HT-29 (cell line): ENCODE measurements at regions not wholly inside any gene's neighbourhood (a gene's known extent, or its start where the extent isn't known, plus 50 kb on each side); places are given as distances from the start of the nearest gene placed in this dataset.
"Not testable (repeated sequence)": the region's sequence is repeated elsewhere in the genome, so short reads cannot be mapped to it uniquely, and the experiment has no call there.

ENCODE experiments used
- DNase-seq: peaks from one replicate; pipeline ENCODE4 v3.0.0-alpha.2; 2015; ENCODE audit warnings: low spot score

DNA sequence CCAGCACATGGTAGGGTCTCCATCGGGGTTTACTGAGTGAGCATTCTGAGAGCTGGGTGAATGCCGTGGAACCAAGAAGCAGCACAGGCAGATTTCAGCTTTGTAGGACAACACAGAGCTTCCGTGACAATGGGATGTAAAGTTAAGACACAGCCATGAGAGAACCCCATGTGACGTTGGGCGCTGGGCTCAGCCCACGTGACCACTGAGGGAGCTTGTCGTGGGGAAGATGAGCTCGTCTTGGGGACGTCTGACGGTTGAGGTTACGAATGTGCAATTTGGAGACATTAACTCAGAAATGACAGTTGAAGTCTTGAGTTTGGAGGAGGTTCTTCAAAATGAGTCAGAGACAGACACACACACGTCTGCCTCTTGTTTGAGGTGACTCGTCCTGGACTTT is 51.5 kb upstream of the MUC20 start:
- not testable (repeated sequence) for DNase-seq

DNA sequence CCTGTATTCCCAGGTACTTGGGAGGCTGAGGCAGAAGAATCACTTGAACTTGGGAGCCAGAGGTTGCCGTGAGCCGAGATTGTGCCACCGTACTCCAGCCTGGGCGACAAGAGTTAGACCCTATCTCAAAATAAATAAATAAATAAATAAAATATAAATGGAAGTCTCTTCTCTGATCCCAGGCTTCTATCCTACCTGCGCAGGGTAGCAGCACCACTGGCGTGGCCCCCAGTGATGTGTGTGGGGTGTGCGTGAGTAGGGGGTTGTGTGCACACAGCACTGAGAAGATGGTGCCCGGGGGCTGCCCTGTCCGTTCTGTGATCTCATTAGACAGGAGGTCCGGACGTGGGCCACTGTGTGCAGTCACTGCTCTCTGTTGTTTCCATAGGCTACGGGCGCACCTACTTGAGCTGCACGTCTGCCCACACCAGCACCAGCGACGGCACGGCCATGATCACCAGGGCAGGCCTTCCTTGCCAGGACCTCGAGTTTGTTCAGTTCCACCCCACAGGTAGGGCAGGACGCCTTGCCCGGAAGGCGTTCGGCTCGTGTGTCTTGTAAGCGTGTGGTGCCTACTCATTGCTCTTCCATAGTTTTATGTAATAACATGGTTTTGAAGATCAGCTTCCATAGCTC is 52.5 kb upstream of the MUC20 start:
- DNase-seq, result not testable (repeated sequence)

DNA sequence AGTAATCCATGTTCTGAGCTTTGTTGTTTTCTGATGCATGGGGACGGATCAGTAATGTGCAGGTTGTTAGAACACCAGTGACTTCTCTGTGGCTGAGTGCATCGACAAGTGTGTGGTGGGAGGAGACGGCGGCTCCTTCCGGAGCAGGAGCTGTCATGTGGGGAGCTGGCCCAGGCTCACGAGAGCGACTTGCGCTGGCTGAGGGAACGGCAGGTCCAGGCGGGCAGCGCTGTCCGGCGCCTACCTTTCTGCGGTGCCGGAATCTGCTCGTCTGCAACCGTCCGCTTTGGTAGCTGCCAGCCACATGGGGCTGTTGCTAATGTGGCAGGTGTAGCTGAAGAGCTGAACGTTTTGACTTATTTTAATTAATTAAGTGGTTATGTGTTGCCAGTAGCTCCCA is 55.5 kb upstream of the MUC20 start:
- not testable (repeated sequence) for DNase-seq

DNA sequence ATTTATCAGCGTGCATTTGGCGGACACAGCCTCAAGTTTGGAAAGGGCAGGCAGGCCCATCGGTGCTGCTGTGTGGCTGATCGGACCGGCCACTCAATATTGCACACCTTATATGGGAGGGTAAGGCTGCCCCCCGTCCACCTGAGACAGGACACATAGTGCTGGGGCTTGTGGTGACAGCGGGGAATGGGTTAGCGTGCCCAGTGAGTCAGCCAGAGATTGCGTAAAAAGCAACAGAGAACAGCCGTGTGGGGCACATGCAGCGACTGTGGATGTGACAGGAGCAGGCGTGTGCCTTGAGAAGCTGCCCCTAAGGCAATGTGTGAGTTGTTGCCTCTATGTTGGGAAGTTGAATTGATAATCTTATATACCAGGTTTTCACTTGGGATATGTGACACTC is 56.6 kb upstream of the MUC20 start:
- not testable (repeated sequence) for DNase-seq

DNA sequence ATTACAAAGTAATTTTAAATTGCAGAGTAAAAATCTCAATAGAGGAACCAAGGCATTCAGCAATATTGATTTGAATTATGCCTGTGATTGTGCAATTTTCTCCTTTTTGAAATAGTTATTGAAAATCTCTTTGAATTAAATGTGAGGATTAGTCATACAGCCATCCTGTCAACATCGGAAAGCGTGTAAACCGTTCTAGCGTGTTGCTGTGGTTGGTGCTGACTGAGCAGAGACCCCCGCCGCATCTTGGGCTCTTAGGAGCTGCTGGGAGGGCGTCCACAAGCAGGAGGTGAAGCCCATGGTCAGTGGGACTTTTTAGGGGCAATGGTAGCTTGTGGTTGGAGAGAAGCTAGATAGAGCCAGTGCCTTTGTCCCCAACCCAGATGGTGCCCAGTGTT is 61.6 kb upstream of the MUC20 start:
- DNase-seq, result not testable (repeated sequence)

DNA sequence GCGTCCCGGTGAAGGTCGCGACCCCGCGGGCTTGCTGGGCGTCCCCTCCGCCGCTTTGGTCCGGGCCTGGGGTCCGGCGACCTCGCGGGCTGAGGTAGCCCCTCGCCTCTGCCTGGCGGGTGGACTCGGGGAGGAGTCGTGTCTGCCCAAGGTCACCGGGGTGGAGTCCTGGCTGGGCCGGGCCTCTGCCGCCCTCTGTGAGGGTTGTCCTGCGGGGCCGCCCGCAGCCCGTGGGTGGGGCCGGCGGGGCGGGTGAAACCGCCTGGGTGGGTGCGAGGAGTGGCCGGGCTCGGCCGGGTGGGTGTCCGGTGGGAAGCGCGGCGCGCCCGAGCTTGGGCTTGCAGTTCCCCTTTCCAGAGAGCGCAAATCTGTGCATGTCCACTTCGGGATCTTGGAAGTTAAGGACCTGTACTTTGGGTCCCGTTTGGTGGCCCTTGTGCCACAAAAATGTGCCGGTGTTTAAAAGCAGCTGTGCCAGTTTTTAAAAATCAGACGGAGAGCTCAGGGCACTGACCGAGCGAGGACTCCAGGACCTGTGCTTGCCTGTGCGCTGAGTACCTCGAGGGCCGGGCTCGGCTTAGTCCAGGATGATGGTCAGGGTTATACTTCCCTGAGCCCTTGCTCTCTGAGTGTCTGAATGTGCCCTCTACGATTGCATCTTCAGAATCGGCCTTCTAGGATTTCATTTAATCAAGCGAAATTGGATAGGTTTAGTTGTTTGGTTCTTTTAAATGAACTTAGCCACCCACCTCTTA is 62.2 kb upstream of the MUC20 start:
- DNase-seq, result not testable (repeated sequence)

DNA sequence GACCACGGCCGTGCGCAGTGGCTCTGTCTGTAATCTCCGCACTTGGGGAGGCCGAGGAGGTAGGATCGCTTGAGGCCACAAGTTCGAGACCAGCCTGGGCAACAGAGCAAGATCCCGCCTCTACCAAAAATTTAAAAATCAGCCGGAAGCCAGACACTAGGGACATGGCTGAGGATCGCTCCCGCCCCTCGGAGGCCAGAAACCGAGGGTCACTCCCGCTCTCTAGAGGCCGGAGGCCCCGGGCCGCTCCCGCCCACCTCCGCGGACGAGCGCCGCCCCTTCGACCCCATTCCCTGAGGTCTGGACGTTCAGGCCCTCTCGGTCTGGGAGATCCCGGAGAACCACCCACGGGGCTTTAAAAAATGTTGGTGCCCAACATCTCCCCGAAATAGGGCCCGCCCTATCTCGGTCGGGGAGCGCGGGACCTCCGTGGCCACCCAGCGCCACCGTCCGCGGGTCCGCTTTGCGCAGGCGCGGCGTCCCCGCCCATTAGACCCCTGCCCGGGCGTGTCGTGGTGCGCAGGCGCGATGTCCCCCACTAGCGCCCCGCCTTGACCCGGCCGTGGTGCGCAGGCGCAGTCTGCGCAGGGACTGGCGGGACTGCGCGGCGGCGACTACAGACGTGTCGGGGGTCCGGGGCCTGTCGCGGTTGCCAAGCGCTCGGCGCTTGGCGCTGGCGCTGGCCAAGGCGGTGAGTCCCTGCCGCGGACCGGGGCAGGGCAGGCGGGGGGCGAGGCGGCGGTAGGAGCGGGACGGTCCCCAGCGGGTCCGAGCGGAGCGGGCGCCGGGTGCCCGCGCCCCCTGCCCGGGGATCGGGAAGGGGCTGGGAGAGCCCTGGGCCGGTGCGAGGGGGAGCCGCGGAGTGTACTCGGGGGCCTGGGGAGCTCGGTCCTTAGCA is 63.1 kb upstream of the MUC20 start:
- DNase-seq, result peak; percentile 68

DNA sequence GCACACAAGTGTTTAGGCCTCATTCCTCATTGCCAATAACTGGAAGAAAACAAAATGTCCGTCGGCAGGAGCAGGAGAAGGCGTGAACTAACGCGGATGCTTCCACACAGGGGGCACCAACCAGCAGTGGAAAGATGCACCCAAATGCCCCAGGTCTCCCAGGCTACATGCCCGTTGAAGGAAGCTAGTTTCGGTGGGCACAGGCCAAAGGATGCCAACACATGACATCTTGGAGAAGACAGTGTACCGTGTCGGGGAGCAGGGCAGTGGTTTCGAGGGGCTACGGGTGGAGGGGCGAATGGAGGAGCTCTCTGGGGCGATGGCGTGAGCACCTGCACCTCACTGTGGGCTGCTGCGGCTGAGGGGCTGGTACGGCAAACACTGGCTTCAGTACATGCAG is 64.7 kb upstream of the MUC20 start:
- DNase-seq, result not testable (repeated sequence)

DNA sequence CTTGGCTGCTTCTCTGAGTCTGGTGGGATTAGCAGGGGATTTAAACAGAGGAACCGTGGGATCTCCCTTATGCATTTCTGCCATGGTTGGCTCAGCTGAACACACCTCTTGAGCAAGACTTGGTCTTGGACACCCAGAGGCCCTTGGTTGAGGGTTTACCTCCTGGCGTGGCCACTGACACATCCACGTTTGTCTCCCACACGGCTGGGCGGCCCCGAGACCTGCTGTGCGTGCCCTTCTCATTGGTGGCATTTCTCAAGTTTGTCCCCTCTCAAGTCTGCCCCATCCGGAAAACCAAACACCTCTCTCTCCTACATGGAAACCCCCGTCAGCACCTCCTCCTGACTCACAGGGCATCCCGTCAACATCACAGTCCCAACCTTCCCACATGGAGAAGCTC is 66.0 kb upstream of the MUC20 start:
- not testable (repeated sequence) for DNase-seq

DNA sequence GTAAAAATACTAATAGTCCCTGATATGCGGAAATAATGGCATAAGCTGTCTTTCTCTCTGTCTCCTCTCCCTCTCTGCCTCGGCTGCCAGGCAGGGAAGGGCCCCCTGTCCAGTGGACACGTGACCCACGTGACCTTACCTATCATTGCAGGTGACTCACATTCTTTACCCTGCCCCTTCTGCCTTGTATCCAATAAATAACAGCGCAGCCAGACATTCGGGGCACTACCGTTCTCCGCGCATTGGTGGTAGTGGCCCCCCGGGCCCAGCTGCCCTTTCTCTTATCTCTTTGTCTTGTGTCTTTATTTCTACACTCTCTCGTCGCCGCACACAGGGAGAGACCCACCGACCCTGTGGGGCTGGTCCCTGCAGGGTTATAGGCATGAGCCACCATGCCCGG is 66.6 kb upstream of the MUC20 start:
- DNase-seq, result not testable (repeated sequence)

DNA sequence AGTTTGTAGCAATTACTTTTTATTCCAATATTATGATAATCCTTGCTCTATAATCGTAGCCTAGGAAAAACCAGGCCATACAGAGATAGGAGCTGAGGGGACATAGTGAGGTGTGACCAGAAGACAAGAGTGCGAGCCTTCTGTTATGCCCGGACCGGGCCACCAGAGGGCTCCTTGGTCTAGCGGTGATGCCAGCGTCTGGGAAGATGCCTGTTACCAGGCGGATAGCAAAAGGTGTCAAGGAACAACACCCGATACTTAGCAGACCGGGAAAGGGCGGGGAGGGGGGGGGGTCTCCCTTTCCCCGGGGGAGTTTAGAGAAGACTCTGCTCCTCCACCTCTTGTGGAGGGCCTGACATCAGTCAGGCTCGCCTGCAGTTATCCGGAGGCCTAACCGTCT is 67.1 kb upstream of the MUC20 start:
- DNase-seq, result not testable (repeated sequence)

DNA sequence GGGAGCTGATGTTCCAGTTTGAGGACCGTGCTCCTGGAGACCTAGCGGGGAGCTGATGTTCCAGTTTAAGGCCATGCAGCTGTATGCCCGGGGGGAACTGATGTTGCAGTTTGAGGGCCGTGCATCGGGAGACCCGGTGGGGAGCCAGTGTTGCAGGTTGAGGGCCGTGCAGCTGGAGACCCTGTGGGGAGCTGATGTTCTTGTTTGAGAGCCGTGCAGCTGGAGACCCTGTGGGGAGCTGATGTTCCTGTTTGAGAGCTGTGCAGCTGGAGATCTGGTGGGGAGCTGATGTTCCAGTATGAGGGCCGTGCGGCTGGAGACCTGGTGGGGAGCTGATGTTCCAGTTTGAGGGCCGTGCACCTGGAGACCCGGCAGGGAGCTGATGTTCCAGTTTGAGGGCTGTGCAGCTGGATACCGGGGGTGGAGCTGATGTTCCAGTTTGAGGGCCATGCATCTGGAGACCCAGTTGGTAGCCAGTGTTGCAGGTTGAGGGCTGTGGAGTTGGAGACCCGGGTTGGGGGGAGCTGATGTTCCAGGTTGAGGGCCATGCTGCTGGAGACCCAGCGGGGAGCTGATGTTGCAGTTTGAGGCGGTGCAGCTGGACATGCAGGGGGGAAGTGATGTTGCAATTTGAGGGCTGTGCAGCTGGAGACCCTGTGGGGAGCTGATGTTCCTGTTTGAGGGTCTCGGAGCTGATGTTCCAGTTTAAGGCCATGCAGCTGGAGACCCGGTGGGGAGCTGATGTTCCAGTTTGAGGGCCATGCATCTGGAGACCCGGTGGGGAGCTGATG is 64.4 kb upstream of the APOD start:
- DNase-seq, result not testable (repeated sequence)

DNA sequence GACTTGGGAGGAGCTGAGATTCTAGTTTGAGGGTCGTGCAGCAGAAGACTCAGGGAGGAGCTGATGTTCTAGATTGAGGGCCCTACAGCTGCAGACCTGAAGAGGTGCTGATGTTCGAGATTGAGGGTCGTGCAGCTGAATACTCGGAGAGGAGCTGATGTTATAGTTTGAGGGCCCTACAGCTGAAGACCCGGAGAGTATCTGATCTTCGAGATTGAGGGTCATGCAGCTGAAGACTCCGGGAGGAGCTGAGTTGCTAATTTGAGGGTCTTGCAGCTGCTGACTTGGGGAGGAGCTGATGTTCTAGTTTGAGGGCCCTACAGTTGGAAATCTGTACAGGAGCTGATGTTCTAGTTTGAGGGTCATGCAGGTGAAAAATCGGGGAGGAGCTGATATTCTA is 62.1 kb upstream of the APOD start:
- not testable (repeated sequence) for DNase-seq

DNA sequence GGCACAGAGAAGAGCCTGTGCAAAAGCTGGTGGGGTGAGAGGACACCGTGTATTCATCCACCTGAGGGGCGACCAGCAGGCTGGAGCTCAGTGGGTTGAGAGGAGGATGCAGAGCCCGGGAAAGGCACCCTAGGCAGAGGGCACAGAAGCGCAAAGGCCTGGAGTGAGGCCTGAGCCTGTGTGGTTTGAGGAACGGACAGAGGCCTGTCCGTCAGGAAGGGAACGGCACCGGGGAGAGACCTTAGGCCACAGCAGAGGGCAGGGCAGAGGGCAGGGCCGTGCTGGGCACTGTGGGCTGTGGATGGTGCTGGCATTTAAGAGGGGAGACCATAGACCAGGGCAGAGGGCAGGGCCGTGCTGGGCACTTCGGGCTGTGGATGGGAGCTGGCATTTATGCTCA is 59.5 kb upstream of the APOD start:
- DNase-seq, result not testable (repeated sequence)

DNA sequence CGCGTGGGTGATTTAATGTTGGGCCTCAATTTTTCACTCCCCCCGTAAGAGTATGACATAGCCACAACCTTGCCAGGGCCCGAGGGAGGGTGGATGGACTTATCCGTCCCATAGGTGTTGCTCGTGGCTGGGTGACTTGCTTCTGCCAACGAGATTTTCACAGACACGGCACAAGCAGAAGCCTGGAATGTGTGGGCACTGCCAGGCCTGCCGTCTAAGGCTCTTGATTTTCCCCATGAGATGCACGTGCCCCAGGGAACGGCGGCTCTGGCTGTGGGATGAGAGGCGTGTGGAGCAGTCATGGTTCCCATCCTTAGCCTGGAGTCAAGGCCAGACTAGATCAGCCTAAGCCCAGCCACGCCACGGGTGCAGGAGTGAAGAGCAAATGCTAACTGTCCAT is 58.6 kb upstream of the APOD start:
- not testable (repeated sequence) for DNase-seq

DNA sequence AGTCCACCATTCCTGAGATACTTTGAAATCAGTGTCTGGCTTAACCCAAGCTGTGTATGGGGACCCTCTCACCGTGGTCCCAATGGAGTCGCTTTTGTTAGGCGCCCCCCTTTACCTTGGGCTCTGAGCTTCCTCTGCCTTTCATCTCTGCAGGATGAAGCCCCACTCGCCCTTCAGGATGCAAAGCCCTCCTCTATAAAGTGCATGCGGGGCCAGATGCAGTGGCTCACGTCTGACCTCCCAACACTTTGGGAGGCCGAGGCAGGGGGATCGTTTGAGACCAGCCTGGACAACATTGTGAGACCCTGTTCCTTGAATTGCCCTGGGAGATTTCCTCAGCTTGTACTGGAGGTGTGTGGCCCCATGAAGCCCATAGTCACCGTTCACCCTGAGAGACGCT is 54.7 kb upstream of the APOD start:
- not testable (repeated sequence) for DNase-seq

DNA sequence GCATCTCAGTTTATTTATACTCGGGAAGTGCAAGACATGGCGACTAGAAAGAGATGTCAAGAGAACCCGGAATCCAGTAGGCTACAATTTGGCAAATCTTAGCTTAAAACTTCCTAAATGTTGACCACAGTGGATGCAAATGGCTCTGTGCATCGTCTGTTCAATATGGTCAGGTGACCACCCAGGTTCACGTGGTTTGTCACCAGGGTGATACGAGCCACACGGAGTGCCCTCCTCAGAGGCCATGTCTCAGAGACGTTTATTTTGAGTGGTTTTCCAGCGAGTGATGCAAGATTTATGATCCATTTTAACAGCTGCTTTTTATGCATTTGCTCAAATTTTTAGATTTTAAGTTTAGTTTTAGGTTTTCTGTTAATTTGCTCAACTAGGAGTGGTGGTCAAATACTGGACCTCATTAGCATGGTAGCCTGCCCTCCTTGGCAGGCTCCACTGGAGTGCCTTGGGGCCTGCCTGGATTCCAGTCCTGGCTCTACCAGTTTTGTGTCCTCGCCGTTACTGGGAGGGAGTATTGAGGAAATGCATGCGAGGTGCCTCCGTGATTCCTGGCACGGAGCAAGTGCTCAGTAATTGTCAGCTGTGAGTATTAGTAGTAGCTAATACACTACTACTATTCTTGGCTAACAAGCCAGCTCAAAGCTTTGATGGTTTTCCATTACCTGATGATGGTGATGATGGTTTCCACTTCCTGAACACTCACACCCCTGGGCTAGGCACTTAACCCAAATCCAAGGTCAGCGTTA is 53.9 kb upstream of the APOD start:
- not testable (repeated sequence) for DNase-seq

DNA sequence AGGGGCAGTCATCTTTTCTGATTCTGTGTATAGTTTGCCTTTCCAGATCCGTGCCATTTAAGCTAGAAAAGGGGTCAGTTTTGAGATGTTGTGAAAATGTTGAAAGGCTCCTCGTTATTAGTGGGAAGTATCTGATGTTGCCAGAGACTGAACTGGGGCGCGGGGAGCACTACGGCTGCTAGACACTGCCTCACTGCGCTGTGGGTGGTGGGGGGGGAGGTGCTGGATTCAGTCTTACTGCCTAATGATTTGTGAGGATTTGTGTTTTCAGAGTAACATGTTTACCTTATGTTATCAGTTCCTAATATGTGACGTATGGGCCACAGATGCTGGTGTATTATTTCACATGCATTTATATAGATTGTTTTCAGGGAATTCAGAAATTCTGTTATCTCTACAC is 53.3 kb upstream of the APOD start:
- DNase-seq, result not testable (repeated sequence)

DNA sequence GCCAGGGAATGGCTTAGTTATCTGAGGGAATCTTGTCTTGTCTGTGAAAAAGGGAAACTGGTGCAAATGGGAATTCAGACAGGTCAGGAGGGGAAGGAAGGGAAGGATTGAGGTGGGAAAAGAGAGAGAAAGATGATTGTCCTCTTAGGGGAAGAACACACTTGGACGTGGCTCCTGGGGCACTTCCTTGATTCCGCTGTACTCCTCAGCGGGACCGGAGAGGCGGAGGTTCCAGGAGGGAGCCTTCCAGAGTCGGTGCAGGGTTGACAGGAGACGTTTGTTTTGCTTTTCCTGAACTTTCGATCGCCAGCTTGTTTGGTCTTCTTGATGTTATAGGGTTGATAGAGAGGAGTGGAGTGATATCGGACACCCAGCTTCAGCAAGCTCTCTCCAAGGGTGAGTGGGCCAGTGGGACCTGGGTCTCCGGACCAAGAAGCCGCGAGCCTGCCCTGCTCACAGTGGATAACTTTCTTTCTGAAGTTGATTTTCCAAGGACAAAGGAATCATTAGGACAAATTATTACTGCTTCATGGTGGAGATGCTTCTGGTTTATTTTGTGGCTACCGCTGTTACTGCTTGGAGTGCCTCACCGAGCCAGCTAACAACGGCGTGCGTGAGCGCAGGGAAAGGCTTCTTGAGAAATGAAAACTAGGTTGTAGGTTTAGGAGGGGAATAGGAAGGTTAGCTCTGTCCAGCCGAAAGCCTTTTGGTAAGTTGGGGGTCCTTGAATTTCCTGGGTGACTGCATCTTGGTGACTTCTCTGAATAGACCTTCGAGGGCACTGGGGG is 52.4 kb upstream of the APOD start:
- DNase-seq, result peak; percentile 55
